ENCODE measurements at regions not wholly inside any gene's neighbourhood (a gene's known extent, or its start where the extent isn't known, plus 50 kb on each side); places are given as distances from the start of the nearest gene placed in this dataset.
"Not testable (repeated sequence)": the region's sequence is repeated elsewhere in the genome, so short reads cannot be mapped to it uniquely, and the experiment has no call there.

- H3K9me3 Mint-ChIP-seq, result no peaks in the 10 kb centered on the region
- no peak for ATAC-seq (ENCODE audit: low read depth)
Observed at GRCh38 chr6:8619853-8620252, 184.5 kb upstream of the SLC35B3 start.

GRCh38 chr6:8619408-8619807 is 184.1 kb upstream of the SLC35B3 start:
- H3K9me3 Mint-ChIP-seq; H3K4me3 Mint-ChIP-seq; ATAC-seq (ENCODE audit: low read depth); DNase-seq; H3K36me3 Mint-ChIP-seq; H3K27me3 Mint-ChIP-seq; POLR2A ChIA-PET; H3K27ac Mint-ChIP-seq; H3K4me1 Mint-ChIP-seq: not testable (repeated sequence)

More at GRCh38 chr6:8619853-8620252, 184.5 kb upstream of the SLC35B3 start:
- POLR2A ChIA-PET, result no interaction called here
- no peak overlapping the region for H3K27ac Mint-ChIP-seq
- no peaks in the 10 kb centered on the region for H3K27me3 Mint-ChIP-seq
- no peaks in the 10 kb centered on the region for H3K36me3 Mint-ChIP-seq
- H3K4me1 Mint-ChIP-seq, result no peaks in the 10 kb centered on the region
- DNase-seq, result no peak
- no peak overlapping the region for H3K4me3 Mint-ChIP-seq

- H3K4me1 Mint-ChIP-seq, result no peaks in the 10 kb centered on the region
- no peak overlapping the region for H3K4me3 Mint-ChIP-seq
- POLR2A ChIA-PET, result no interaction called here
- no peaks in the 10 kb centered on the region for H3K36me3 Mint-ChIP-seq
- DNase-seq (no peak), ATAC-seq (ENCODE audit: low read depth) (no peak)
- H3K9me3 Mint-ChIP-seq, result peaks cover 3% of the 10 kb centered on the region
- H3K27me3 Mint-ChIP-seq, result no peaks in the 10 kb centered on the region
- H3K27ac Mint-ChIP-seq, result no peak overlapping the region
Observed at GRCh38 chr6:8608737-8609136, 173.4 kb upstream of the SLC35B3 start.

- no peaks in the 10 kb centered on the region for H3K4me1 Mint-ChIP-seq
- POLR2A ChIA-PET, result no interaction called here
Observed at GRCh38 chr6:8589941-8590729, 154.8 kb upstream of the SLC35B3 start.

GRCh38 chr6:8588176-8588575 is 152.8 kb upstream of the SLC35B3 start:
- peaks cover 1% of the 10 kb centered on the region for H3K9me3 Mint-ChIP-seq

More at GRCh38 chr6:8589941-8590729, 154.8 kb upstream of the SLC35B3 start:
- H3K27me3 Mint-ChIP-seq, result no peaks in the 10 kb centered on the region
- no peak overlapping the region for H3K27ac Mint-ChIP-seq
- H3K4me3 Mint-ChIP-seq, result no peak overlapping the region
- DNase-seq (no peak), ATAC-seq (ENCODE audit: low read depth) (no peak)
- no peaks in the 10 kb centered on the region for H3K36me3 Mint-ChIP-seq
- H3K9me3 Mint-ChIP-seq, result peaks cover 1% of the 10 kb centered on the region

GRCh38 chr6:8583291-8583690 is 147.9 kb upstream of the SLC35B3 start:
- POLR2A ChIA-PET, result no interaction called here
- ATAC-seq (ENCODE audit: low read depth) (no peak), DNase-seq (no peak)
- no peaks in the 10 kb centered on the region for H3K27me3 Mint-ChIP-seq
- H3K4me1 Mint-ChIP-seq, result no peaks in the 10 kb centered on the region
- peaks cover 1% of the 10 kb centered on the region for H3K9me3 Mint-ChIP-seq
- no peaks in the 10 kb centered on the region for H3K36me3 Mint-ChIP-seq
- no peak overlapping the region for H3K4me3 Mint-ChIP-seq
- H3K27ac Mint-ChIP-seq, result no peak overlapping the region

More at GRCh38 chr6:8588176-8588575, 152.8 kb upstream of the SLC35B3 start:
- H3K4me1 Mint-ChIP-seq, result no peaks in the 10 kb centered on the region
- H3K27me3 Mint-ChIP-seq, result no peaks in the 10 kb centered on the region
- no peak overlapping the region for H3K27ac Mint-ChIP-seq
- no peak for DNase-seq
- no peak overlapping the region for H3K4me3 Mint-ChIP-seq
- POLR2A ChIA-PET, result no interaction called here
- H3K36me3 Mint-ChIP-seq, result no peaks in the 10 kb centered on the region
- ATAC-seq (ENCODE audit: low read depth), result no peak

- H3K9me3 Mint-ChIP-seq, result no peaks in the 10 kb centered on the region
- H3K27ac Mint-ChIP-seq, result no peak overlapping the region
- no peaks in the 10 kb centered on the region for H3K27me3 Mint-ChIP-seq
- H3K4me1 Mint-ChIP-seq, result no peaks in the 10 kb centered on the region
- no peak overlapping the region for H3K4me3 Mint-ChIP-seq
- no peak for DNase-seq
- POLR2A ChIA-PET, result no interaction called here
- no peaks in the 10 kb centered on the region for H3K36me3 Mint-ChIP-seq
- no peak for ATAC-seq (ENCODE audit: low read depth)
Observed at GRCh38 chr6:8579372-8579771, 144.0 kb upstream of the SLC35B3 start.

GRCh38 chr6:8578006-8578405 is 142.7 kb upstream of the SLC35B3 start:
- no peak for DNase-seq
- no peaks in the 10 kb centered on the region for H3K9me3 Mint-ChIP-seq
- H3K36me3 Mint-ChIP-seq, result no peaks in the 10 kb centered on the region
- no peaks in the 10 kb centered on the region for H3K4me1 Mint-ChIP-seq
- no peaks in the 10 kb centered on the region for H3K27me3 Mint-ChIP-seq
- H3K4me3 Mint-ChIP-seq, result no peak overlapping the region
- ATAC-seq (ENCODE audit: low read depth), result no peak
- H3K27ac Mint-ChIP-seq, result no peak overlapping the region
- POLR2A ChIA-PET, result no interaction called here

GRCh38 chr6:8574749-8575468 is 139.6 kb upstream of the SLC35B3 start:
- ATAC-seq (ENCODE audit: low read depth) (no peak), DNase-seq (no peak)
- Mint-ChIP-seq H3K4me1 (no peaks in the 10 kb centered on the region), H3K27ac (no peak overlapping the region), H3K9me3 (no peaks in the 10 kb centered on the region), H3K4me3 (no peak overlapping the region), H3K27me3 (no peaks in the 10 kb centered on the region), H3K36me3 (no peaks in the 10 kb centered on the region)
- POLR2A ChIA-PET, result no interaction called here

GRCh38 chr6:8574311-8574710 is 139.0 kb upstream of the SLC35B3 start:
- H3K4me1 Mint-ChIP-seq, result no peaks in the 10 kb centered on the region

GRCh38 chr6:8570256-8570920 is 135.0 kb upstream of the SLC35B3 start:
- ATAC-seq (ENCODE audit: low read depth) (no peak), DNase-seq (no peak)
- no peaks in the 10 kb centered on the region for H3K36me3 Mint-ChIP-seq
- H3K4me1 Mint-ChIP-seq, result no peaks in the 10 kb centered on the region
- peaks cover 2% of the 10 kb centered on the region for H3K9me3 Mint-ChIP-seq
- H3K4me3 Mint-ChIP-seq, result no peak overlapping the region
- no peak overlapping the region for H3K27ac Mint-ChIP-seq
- H3K27me3 Mint-ChIP-seq, result no peaks in the 10 kb centered on the region
- POLR2A ChIA-PET, result no interaction called here

More at GRCh38 chr6:8574311-8574710, 139.0 kb upstream of the SLC35B3 start:
- ATAC-seq (ENCODE audit: low read depth) (no peak), DNase-seq (no peak)
- Mint-ChIP-seq H3K9me3 (no peaks in the 10 kb centered on the region), H3K27ac (no peak overlapping the region), H3K4me3 (no peak overlapping the region), H3K27me3 (no peaks in the 10 kb centered on the region), H3K36me3 (no peaks in the 10 kb centered on the region)
- POLR2A ChIA-PET, result no interaction called here

- ATAC-seq (ENCODE audit: low read depth) (no peak), DNase-seq (no peak)
- H3K27me3 Mint-ChIP-seq, result no peaks in the 10 kb centered on the region
- H3K27ac Mint-ChIP-seq, result no peak overlapping the region
- POLR2A ChIA-PET, result no interaction called here
- no peak overlapping the region for H3K4me3 Mint-ChIP-seq
- H3K4me1 Mint-ChIP-seq, result no peaks in the 10 kb centered on the region
- H3K36me3 Mint-ChIP-seq, result no peaks in the 10 kb centered on the region
- H3K9me3 Mint-ChIP-seq, result no peaks in the 10 kb centered on the region
Observed at GRCh38 chr6:8562125-8562524, 126.8 kb upstream of the SLC35B3 start.

GRCh38 chr6:8558953-8559352 is 123.6 kb upstream of the SLC35B3 start:
- H3K4me1 Mint-ChIP-seq, result no peaks in the 10 kb centered on the region
- no peak overlapping the region for H3K4me3 Mint-ChIP-seq
- POLR2A ChIA-PET, result no interaction called here
- H3K9me3 Mint-ChIP-seq, result no peaks in the 10 kb centered on the region
- DNase-seq (no peak), ATAC-seq (ENCODE audit: low read depth) (no peak)
- no peaks in the 10 kb centered on the region for H3K27me3 Mint-ChIP-seq
- no peaks in the 10 kb centered on the region for H3K36me3 Mint-ChIP-seq
- no peak overlapping the region for H3K27ac Mint-ChIP-seq
